Superior temporal gyrus (tissue), 1 donor: ENCODE measurements at regions not wholly inside any gene's neighbourhood (a gene's known extent, or its start where the extent isn't known, plus 50 kb on each side); places are given as distances from the start of the nearest gene placed in this dataset.

Source experiments
- DNase-seq: peaks from one replicate; pipeline ENCODE4 v3.0.0-alpha.2; 2016; ENCODE audit errors: extremely low spot score

- DNase-seq = peak; percentile 91
Observed at GRCh38 chr16:79980650-79981521, 380.3 kb upstream of the MAF start.

GRCh38 chr16:79977940-79978836 lies 377.7 kb upstream of the MAF start:
- no peak for DNase-seq

- no peak for DNase-seq
Observed at GRCh38 chr16:79973320-79973719, 372.8 kb upstream of the MAF start.

- DNase-seq = no peak
Observed at GRCh38 chr16:79972053-79972704, 371.6 kb upstream of the MAF start.

- no peak for DNase-seq
Observed at GRCh38 chr16:79971237-79971572, 370.7 kb upstream of the MAF start.

- no peak for DNase-seq
Observed at GRCh38 chr16:79970551-79971236, 370.2 kb upstream of the MAF start.

- no peak for DNase-seq
Observed at GRCh38 chr16:79970087-79970486, 369.6 kb upstream of the MAF start.

GRCh38 chr16:79969458-79969857 lies 368.9 kb upstream of the MAF start:
- DNase-seq = no peak

- DNase-seq = no peak
Observed at GRCh38 chr16:79966226-79966625, 365.7 kb upstream of the MAF start.

GRCh38 chr16:79965718-79966117 lies 365.2 kb upstream of the MAF start:
- no peak for DNase-seq

- no peak for DNase-seq
Observed at GRCh38 chr16:79964104-79964503, 363.6 kb upstream of the MAF start.

GRCh38 chr16:79962962-79963361 lies 362.4 kb upstream of the MAF start:
- DNase-seq = no peak

- DNase-seq = no peak
Observed at GRCh38 chr16:79959226-79959625, 358.7 kb upstream of the MAF start.

GRCh38 chr16:79954921-79955705 lies 354.6 kb upstream of the MAF start:
- DNase-seq = no peak

GRCh38 chr16:79950932-79951719 lies 350.6 kb upstream of the MAF start:
- DNase-seq = no peak

GRCh38 chr16:79949417-79949816 lies 348.9 kb upstream of the MAF start:
- no peak for DNase-seq

- DNase-seq = no peak
Observed at GRCh38 chr16:79947771-79948170, 347.2 kb upstream of the MAF start.

- DNase-seq = no peak
Observed at GRCh38 chr16:79946252-79946651, 345.7 kb upstream of the MAF start.

GRCh38 chr16:79943736-79944135 lies 343.2 kb upstream of the MAF start:
- DNase-seq = no peak

- DNase-seq = no peak
Observed at GRCh38 chr16:79938575-79938974, 338.0 kb upstream of the MAF start.
